GM19463 (cell line): ENCODE measurements at regions not wholly inside any gene's neighbourhood (a gene's known extent, or its start where the extent isn't known, plus 50 kb on each side); places are given as distances from the start of the nearest gene placed in this dataset.

ENCODE experiments used
- ATAC-seq: cut with Tn5 transposase; IDR thresholded peaks from one replicate; pipeline ENCODE4 v1.9.1; 2021; ENCODE audit warnings: mild to moderate bottlenecking, moderate library complexity; ENCODE audit not compliant: unreplicated experiment

DNA sequence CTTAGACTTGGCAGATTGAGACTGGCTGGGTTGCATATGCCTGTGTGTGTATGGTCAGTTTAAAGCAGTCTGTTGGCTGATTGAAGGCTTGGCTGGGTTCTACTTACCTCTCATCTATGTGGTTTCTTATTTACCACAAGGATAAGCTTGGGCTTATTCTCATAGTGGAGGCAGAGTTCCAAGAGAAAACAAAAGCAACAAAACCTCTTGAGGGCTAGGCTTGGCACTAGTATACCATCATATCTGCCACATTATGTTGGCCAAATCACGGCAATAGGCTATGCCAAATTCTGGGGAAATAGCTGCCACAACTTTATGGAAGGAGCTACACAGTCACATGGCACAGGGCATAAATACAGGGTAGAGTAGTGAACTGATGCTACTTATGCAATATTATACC, 714.1 kb downstream of the CBLN4 start:
- ATAC-seq: no peak

DNA sequence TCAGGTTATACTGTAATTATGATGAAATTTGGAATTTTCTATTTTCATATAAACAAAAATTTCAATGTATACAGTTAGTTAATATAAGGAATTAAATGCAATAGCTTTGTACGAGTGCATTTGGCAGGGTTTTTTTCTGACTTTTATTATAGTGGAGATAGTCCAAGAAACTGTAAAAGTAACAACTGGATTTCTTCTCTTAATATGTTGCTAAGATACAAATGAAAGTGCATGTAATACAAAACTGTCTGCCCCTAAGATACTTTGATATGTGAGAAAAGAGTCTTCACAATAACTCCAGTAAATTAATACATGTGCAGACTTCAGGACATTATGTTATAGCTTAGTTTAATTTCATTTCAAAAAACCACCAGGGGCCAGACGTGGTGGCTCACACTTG, 721.4 kb downstream of the CBLN4 start:
- no peak for ATAC-seq

DNA sequence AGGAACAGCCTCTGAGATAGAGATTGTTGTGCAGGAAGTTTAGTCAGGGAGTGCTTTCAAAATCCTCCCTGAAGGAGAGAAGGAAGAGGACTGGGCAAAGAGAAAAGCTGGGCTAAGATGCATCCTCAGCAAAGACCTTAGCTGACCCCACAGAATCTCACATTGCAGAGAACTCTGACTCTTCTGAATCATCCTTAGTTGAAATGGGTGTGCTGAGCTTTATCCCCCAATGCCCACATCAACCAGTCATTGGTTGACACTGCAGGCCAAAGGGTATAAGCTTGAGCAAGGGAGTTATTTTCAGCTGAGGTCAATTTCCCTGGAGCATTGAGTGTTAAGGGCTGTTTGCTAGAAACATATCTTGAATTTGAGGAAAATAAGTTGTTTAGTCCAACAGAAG, 732.2 kb downstream of the CBLN4 start:
- no peak for ATAC-seq

DNA sequence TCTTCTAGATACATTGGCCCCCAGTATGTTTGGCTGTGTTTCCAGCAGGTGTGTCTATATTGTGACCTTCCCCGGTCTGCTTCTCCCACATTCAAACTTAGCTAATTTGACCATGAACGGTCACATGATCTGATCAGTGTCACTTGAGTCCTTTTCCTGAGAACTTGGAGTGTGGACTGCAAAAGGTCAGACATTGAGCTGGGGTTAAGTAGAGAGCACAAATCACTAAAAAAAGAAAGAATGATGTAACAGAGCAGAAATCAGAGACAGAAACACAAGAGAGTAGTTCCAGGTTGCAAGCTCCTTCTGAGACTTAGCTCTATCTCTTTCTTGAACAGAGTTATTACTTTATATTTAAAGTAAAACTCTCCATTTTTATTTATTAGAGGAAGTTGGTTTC, 733.9 kb downstream of the CBLN4 start:
- ATAC-seq: no peak

DNA sequence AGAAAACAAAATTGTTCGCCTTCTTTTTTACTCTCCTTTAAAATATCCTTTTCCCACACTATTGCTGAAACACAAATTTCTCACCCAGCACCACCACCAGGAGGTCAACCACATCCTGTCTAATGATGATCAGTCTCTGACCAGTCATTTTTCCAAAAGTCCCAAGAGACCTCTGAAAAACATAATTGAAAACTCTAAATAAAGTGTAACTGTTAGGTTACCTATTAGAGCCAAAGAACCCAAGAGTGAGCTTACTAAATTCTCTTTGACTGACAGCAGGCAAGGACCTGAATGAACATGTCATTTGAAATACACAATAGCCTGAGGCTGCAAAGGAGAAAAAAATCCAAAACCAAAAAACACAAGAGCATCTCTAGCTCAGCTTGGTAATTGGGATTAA, 735.4 kb downstream of the CBLN4 start:
- ATAC-seq: no peak

DNA sequence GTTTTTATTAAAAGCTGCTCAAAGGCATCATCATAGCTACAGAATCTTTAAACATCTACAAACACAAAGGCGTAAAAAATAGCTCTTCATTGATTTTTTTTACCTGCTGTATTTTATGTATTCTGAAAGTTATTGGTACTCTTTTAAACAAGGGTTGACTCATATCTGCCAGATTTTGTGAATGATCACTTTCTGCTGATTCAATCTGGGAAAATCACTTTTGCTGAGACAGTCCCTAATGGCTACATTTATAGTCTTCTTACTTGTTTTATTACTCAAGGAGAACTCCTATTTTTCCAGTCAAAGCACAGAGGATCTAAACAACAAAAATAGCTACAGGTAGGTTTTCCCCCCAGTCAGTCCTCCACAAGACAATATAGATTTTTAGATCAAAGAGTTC, 739.0 kb downstream of the CBLN4 start:
- ATAC-seq: peak; percentile 41

DNA sequence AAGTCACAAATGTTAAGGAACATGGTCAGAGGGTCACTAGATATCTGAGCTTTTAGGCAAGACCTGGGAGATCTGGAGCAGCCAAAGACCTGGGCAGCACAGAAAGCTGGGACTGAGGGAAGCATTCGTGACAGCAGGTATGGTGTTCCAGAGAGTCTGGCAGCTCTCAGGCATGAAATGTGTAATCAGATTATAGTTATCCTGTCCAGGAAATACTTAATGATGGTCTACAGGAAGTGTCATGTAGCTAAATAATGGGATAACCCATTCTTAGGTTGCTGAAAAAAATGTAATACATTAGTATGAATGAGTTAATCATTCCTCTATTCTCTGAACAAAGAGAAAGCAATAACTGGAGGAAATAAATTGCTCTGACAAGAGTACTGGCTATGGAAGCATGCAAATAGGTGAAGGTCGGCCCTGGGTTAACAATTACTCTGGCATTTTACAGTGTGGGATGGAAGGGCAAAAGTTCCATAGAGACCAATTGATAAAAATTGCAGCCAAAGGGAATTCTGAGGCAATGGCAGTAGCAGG, 740.5 kb downstream of the CBLN4 start:
- no peak for ATAC-seq

DNA sequence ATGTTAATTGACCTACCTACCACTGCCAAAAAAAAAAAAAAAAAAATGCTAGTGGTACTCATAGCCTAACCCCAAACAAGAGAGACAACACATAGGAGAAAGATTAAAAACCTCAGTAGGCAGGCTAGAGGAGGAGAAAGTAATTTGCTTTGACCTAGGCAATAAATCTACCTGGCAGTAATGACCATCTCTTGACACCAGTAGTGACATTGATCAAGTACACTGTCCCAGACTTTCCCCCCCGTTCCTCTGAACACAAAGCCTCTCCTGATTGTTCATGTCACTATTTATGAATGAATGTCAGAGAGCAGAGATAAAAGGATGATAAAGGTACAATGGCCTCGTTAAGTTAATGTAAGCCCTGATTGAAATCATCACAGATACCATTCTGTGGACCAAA, 746.8 kb downstream of the CBLN4 start:
- ATAC-seq: no peak

DNA sequence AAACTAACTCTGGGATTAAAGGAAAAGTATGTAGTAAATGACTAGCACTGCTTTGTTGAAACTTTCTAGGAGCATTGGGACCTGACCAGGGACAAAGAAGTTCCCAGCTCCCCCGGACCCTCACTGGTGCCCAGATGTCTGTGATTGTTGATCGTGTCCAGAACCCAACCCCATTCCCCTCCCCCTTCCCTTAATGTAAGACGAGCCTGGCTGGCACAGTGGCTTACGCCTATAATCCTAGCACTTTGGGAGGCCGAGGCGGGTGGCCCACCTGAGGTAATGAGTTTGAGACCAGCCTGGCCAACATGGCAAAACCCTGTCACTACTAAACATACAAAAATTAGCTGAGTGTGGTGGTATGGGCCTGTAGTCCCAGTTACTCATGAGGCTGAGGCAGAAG, 750.3 kb downstream of the CBLN4 start:
- no peak for ATAC-seq

DNA sequence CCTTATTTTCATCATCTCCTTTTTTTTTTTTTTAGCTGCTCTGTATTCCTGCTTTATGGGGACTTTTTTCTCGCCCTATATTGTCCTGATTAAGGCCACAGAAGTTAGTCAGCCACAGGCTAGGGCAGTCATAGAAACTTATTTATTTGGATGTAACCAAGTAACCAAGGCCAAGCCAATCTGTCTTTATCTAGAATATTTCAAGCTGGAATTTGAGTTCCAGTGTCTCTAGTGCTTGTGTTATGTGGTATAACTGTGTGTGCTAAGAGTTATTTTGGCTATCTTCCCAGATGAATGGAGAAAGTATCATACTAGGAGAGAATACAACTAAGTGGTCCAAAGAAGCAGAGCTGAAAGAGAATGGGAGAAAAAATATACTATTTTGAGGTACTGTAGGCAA, 751.5 kb downstream of the CBLN4 start:
- no peak for ATAC-seq

DNA sequence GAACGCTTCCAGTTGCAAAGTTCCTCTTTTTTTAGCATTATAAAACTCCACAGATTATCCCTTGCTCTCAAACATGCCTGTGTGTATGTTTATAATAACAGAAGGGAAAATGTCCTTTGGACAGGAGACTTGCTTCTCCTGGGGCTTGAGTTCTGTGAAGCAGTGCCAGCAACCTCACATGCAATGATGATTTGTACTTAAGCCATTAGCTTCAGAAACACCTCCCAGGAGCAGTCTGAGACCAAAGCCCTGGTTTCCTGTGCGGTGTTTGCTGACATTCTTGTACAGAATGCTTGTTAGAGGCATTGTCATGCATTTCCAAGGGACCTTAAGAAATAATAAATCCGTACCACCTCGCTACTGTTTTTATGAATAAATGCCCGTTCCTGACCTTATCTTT, 752.8 kb downstream of the CBLN4 start:
- ATAC-seq: no peak

DNA sequence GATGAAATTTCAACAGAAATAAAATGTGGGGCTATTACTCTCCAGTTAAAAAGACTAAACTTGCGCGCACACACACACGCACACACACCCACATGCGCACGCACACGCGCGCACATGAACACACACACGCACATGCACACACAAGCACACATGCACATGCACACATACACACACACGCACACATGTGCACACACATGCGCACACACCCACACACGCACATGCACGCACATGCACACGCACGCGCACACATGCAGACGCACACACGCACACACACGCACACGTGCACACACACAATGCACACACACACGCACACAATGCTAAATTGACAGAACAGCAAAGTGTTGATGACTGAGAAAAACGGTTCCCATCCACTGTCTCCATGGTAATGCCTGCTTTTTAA, 754.1 kb downstream of the CBLN4 start:
- ATAC-seq: no peak

DNA sequence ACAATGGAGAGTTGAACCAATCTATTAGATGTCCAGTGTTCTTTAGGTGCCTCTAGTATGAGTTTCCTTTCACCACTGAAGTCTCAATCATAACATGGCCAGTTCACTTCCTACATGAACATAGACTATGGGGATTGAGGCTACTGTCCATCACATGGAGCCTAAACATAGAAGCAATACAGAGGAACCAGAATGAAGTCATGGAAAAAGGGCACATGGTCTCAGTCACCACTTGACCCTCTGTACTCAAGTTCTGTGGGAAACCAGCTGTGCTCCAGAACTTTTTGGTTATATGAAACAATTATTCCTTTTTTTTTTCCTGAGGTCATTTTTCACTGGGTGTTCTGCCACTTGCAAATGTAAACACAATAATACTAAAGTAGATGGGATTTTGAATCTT, 762.5 kb downstream of the CBLN4 start:
- ATAC-seq: no peak

DNA sequence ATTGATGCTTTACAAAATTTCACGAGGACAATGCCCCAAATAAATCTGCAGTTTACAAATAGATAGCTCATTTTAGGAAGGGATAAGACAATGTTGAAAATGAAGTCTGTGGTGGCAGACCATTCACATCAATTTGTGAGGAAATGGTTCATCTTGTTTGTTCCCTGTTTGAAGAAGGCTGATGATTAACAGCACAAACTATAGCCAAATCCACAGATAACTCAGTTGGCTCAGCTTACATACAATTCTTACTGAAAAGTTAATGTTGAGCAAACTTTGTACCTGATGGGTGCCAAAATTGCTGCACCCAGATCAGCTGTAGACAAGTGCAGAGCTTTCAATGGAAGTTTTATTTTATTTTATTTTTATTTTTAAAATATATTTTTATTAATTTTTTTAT, 763.9 kb downstream of the DOK5 start:
- no peak for ATAC-seq

DNA sequence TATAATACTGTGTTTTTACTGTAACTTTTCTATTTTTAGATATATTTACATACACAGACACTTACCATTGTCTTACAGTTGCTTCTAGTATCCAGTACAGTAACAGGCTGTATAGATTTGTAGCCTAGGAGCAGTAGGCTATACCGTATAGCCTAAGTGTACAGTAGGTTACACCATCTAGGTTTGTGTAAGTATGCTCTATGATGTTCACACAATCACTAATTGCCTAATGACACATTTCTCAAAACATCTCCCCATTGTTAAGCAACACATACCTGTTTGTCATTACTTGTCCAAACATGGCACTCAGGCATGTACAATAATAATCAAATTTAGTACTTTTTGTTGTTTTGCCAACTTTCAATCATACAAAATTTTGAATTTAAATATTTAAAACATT, 757.3 kb downstream of the DOK5 start:
- no peak for ATAC-seq

DNA sequence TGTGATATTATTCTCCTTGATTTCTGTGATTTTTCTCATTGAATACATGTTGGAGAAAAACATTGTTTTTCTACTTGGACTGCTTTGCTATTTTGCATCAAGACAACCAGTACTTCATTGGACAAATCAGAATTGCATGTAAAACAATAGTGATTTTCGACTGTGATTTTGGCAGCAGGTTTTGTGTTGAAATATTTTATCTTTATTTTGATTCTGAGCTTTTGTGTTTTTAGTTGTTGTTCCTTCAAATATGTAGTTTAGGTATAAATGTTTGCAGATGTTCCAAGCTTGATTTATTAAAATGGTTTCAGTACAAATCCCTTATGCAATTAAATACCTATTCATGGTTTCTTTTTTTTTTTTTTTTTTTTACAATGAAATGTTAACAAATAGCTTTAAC, 754.1 kb downstream of the DOK5 start:
- ATAC-seq: no peak

DNA sequence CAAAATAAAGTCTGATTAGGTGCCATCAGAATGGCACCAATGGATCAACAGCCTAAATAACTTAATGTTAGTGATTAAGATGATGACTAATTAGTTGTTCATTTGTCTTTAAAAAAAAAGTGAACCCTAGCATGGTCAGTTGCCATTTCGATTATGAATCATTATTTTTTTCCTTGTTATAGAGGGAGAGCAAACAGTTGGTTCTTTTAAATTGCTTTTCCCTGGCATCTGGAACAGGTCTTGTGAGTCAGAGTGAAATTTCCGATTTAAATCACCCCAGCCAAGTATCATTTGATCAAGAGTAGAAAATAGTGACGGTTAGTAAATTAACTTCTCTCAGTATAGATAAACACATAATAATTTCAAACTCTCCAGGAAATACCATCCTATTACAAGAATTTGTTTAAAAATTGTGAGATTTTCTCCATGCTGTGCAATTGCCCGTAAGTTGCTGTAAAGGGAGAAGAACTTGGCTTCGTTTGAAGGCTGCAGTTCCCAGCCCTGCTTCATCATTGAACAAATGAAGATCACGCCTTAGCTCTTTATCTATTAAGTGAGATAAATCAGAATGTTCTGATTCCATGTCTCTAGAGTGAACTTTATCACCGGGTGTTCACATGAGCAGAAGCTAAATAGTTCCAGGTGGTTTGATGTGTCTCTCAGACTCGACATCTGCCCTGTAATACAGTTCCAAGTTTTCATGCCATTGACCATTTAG, 741.3 kb downstream of the DOK5 start:
- no peak for ATAC-seq

DNA sequence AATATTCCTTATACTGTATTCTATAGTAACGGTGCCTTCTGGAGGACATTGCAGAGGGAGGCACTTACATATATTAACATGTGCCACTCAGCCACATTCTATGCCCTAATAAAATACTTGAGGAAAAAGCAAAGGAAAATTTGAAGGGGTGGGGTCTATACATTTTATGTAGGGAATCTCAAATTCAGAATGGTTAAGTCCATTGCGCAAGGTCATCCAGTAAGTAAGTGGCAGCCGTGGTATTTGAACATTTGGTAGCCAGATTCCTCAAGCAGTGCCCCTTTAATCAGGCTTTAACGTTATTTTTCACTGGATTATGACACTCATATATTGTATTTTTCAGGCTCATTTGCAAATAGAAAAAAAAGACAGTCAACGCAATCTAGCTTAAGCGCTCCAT, 738.3 kb downstream of the DOK5 start:
- ATAC-seq: no peak

DNA sequence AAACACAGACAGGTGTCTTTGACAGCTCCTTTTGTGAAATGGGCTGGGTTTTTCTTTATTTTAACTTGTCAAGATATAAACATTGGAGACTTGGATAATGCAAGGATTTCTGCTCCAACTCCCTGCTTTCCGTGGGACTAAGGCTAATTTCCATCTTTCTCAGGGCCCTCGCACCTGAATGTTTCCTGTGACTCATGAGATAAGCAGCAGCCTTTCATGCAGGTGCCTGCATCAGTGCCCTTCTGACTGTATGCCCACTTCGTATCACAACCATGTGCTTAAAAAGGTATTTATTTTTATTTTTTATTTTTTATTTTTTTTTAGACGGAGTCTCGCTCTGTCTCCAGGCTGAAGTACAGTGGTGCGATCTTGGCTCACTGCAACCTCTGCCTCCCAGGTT, 736.1 kb downstream of the DOK5 start:
- no peak for ATAC-seq

DNA sequence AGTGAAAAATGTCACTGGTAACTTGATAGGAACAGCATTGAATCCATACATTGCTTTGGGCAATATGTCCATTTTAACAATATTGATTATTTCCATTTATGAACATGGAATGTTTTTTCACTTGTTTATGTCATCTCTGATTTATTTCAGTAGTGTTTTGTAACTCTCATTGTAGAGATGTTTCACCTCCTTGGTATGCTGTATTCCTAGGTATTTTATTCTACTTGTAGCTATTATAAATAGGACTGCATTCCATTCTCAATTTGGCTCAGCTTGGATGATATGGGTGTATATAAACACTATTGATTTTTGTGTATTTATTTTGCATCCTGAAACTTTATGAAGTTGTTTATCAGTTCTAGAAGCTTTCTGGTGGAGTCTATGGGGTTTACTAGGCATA, 730.3 kb downstream of the DOK5 start:
- ATAC-seq: no peak

DNA sequence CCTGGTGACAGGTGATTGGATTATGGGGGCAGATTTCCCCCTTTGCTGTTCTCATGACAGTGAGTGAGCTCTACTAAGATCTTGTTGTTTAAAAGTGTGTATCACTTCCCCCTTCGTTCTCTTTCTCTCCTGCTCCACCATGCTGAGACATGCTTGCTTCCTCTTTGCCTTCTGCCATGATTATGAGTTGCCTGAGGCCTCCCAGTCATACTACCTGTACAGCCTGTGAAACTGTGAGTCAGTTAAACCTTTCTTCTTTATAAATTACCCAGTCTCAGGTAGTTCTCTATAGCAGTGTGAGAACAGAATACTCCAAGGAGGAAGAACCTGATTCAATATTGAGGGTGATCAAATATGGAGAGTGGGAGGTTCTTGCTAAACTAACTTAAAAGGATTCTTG, 724.9 kb downstream of the DOK5 start:
- ATAC-seq: no peak

DNA sequence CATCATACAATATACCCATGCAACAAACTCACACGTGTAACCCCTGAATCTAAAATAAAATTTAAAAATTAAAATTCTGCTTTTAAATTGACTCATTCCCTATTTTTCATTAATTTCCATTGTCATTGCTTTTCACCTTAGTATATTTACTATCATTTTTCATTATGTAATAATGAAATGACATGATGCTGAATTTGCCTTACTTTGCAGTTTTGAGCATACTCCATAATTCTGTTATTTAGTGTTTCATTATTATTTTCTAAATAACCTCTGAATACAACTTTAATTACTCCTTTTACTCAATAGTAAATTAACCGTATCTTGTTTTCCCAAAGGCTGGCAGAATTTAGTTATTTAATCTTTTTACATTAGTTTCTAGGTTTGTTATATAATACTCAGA, 719.6 kb downstream of the DOK5 start:
- ATAC-seq: no peak

DNA sequence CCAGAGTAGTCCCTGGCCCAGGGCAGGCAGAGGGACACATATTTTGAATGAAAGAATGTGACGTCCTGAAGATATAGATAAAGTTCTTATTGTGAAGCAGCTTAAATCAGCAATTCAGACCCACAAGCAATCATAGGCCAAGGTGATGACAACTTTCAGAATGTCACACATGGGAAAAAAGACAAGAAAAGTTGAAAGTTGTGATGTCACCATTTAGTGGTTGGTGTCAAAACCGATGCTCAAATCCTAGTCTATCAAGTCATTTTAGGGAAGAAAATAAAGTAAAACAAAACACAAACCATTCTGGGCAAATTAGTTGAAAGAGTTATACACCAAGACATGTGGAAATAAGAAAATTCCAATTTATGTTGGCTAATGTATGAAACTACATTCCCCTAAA, 710.8 kb downstream of the DOK5 start:
- no peak for ATAC-seq
